Breast epithelium (tissue), 4 donors: ENCODE measurements at regions not wholly inside any gene's neighbourhood (a gene's known extent, or its start where the extent isn't known, plus 50 kb on each side); places are given as distances from the start of the nearest gene placed in this dataset.

ENCODE experiments used
- DNase-seq, 2 donors: peaks; one replicate each; pipeline ENCODE4 v3.0.0-alpha.2; 2019; ENCODE audit warnings: low spot score in 2 of 2
- H3K27ac ChIP-seq, 2 donors: fragments of 200-600 bp; sonication (generic) in 1 of 2; one replicate each; pipeline ENCODE4 v1.5.1; 2016 to 2019; ENCODE audit warnings: mild to moderate bottlenecking in 1 of 2
- H3K27me3 ChIP-seq, 2 donors: fragments of 200-600 bp; sonication (generic) in 1 of 2; one replicate each; pipeline versions ENCODE4 v1.5.1 to v1.6.0; 2017 to 2019; ENCODE audit warnings: control low read depth in 1 of 2, mild to moderate bottlenecking in 1 of 2
- H3K36me3 ChIP-seq: fragments of 200-600 bp; one replicate; pipeline ENCODE4 v1.5.1; 2019
- H3K4me1 ChIP-seq, 2 donors: fragments of 200-600 bp; sonication (generic); one replicate each; pipeline ENCODE4 v1.5.1; 2016 to 2019; ENCODE audit warnings: control low read depth in 1 of 2
- H3K4me3 ChIP-seq, 3 donors: fragments of 200-600 bp; sonication (generic); 1 replicate in 2 of 3; 2 replicates in 1 of 3; pipeline ENCODE4 v1.5.1; 2016 to 2019; ENCODE audit warnings: mild to moderate bottlenecking in 3 of 3, moderate library complexity in 2 of 3
- H3K9me3 ChIP-seq, 2 donors: fragments of 200-600 bp; sonication (generic) in 1 of 2; one replicate each; pipeline ENCODE4 v1.5.1; 2016 to 2019; ENCODE audit warnings: control low read depth in 1 of 2
- CTCF ChIP-seq, 3 donors: fragments of 450-650 bp; IDR thresholded peaks; one replicate each; pipeline ENCODE4 v1.5.1; 2016 to 2017; ENCODE audit warnings: antibody characterized with exemption in 3 of 3, mild to moderate bottlenecking in 3 of 3, moderate library complexity in 3 of 3
- POLR2A ChIP-seq: fragments of 450-650 bp; IDR thresholded peaks from one replicate; pipeline ENCODE4 v1.6.1; 2016; ENCODE audit warnings: antibody characterized with exemption, mild to moderate bottlenecking, moderate library complexity
- POLR2AphosphoS5 ChIP-seq, 3 donors: sonication (generic); formaldehyde crosslinking; IDR thresholded peaks; one replicate each; pipeline ENCODE4 v1.6.1; 2017; ENCODE audit warnings: antibody characterized with exemption in 3 of 3
- intact Hi-C: fragments of 100-400 bp; cut with DNase I; formaldehyde crosslinking; loops from one replicate; pipeline ENCODE4 v1.15.1; 2023; ENCODE audit warnings: low total_unique reads

- H3K27me3 ChIP-seq: no peaks in the 10 kb centered on the region
- intact Hi-C loops: no loop called here
Observed at GRCh38 chr7:38123494-38123893, 54.6 kb upstream of the STARD3NL start.

GRCh38 chr7:38127216-38128207, 50.5 kb upstream of the STARD3NL start:
- intact Hi-C loops: no loop called here
- no peak overlapping the region for H3K27ac ChIP-seq
- no peaks in the 10 kb centered on the region for H3K9me3 ChIP-seq
- H3K36me3 ChIP-seq: no peaks in the 10 kb centered on the region
- TF ChIP-seq CTCF (IDR thresholded peaks at IDR 0.05) (no peak), POLR2A (no peak), POLR2AphosphoS5 (IDR thresholded peaks at IDR 0.05) (no peak)
- H3K4me1 ChIP-seq: no peaks in the 10 kb centered on the region
- no peak overlapping the region for H3K4me3 ChIP-seq
- no peaks in the 10 kb centered on the region for H3K27me3 ChIP-seq
- DNase-seq: no peak

More at GRCh38 chr7:38123494-38123893, 54.6 kb upstream of the STARD3NL start:
- Histone ChIP-seq H3K9me3 (peaks cover 0 to 7% of the 10 kb centered on the region in 2 donors), H3K4me3 (no peak overlapping the region), H3K36me3 (no peaks in the 10 kb centered on the region), H3K4me1 (no peaks in the 10 kb centered on the region), H3K27ac (no peak overlapping the region)
- TF ChIP-seq POLR2AphosphoS5 (IDR thresholded peaks at IDR 0.05) (no peak), POLR2A (no peak), CTCF (IDR thresholded peaks at IDR 0.05) (no peak)
- DNase-seq: no peak
